Thoracic aorta (tissue), 2 donors: ENCODE measurements at regions not wholly inside any gene's neighbourhood (a gene's known extent, or its start where the extent isn't known, plus 50 kb on each side); places are given as distances from the start of the nearest gene placed in this dataset.

Experiments used
- ATAC-seq: fragments of 150-250 bp; one replicate; pipeline ENCODE4 v1.8.0; 2017; ENCODE audit warnings: low read depth; ENCODE audit not compliant: insufficient number of reproducible peaks, low FRiP score
- DNase-seq: peaks from one replicate; pipeline ENCODE4 v3.0.0-alpha.2; 2020; ENCODE audit warnings: low spot score
- H3K27ac ChIP-seq, 2 donors: fragments of 200-600 bp; sonication (generic); 1 replicate in 1 of 2; 2 replicates in 1 of 2; pipeline ENCODE4 v1.5.1; 2016; ENCODE audit warnings: mild to moderate bottlenecking in 2 of 2, moderate library complexity in 2 of 2
- H3K27me3 ChIP-seq: fragments of 200-600 bp; sonication (generic); replicated peaks from 2 replicates; pipeline ENCODE4 v1.6.0; 2016; ENCODE audit warnings: mild to moderate bottlenecking; ENCODE audit not compliant: insufficient read depth
- H3K36me3 ChIP-seq: fragments of 200-600 bp; sonication (generic); one replicate; pipeline ENCODE4 v1.5.1; 2016
- H3K4me1 ChIP-seq, 2 donors: fragments of 200-600 bp; sonication (generic); 1 replicate in 1 of 2; 2 replicates in 1 of 2; pipeline versions ENCODE4 v1.5.1 to v1.6.0; 2016; ENCODE audit warnings: low read depth in 2 of 2, mild to moderate bottlenecking in 1 of 2; ENCODE audit not compliant: control insufficient read depth in 1 of 2
- H3K4me3 ChIP-seq: fragments of 200-600 bp; sonication (generic); 2 replicates; pipeline ENCODE4 v1.5.1; 2016; ENCODE audit warnings: mild to moderate bottlenecking
- H3K9me3 ChIP-seq: fragments of 200-600 bp; sonication (generic); 2 replicates; pipeline ENCODE4 v1.5.1; 2016
- CTCF ChIP-seq: fragments of 200-600 bp; sonication (generic); IDR thresholded peaks from one replicate; pipeline ENCODE4 v1.5.1; 2019; ENCODE audit warnings: antibody characterized with exemption

DNA sequence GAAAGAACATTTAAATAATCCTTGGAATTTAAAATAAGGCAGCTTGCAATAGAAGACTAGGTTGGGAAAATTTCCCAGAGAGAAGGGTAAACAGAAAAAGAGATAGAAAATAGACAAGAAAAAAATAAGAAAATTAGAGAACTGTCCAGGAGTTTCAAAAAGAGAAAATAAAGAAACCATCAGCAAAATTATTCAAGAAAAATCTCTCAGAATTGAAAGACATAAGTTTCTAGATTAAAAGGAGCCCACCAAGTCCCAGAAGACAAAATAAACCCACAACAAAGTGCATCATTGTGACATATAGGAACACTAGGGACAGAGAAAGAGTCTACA lies 88.6 kb upstream of the CDYL start:
- H3K9me3 ChIP-seq = no peaks in the 10 kb centered on the region
- H3K4me1 ChIP-seq = no peaks in the 10 kb centered on the region
- H3K4me3 ChIP-seq = no peak overlapping the region
- no peaks in the 10 kb centered on the region for H3K36me3 ChIP-seq
- H3K27me3 ChIP-seq = no peaks in the 10 kb centered on the region
- no peak overlapping the region for H3K27ac ChIP-seq
- DNase-seq (no peak), ATAC-seq (no peak)
- TF ChIP-seq CTCF = no peak

DNA sequence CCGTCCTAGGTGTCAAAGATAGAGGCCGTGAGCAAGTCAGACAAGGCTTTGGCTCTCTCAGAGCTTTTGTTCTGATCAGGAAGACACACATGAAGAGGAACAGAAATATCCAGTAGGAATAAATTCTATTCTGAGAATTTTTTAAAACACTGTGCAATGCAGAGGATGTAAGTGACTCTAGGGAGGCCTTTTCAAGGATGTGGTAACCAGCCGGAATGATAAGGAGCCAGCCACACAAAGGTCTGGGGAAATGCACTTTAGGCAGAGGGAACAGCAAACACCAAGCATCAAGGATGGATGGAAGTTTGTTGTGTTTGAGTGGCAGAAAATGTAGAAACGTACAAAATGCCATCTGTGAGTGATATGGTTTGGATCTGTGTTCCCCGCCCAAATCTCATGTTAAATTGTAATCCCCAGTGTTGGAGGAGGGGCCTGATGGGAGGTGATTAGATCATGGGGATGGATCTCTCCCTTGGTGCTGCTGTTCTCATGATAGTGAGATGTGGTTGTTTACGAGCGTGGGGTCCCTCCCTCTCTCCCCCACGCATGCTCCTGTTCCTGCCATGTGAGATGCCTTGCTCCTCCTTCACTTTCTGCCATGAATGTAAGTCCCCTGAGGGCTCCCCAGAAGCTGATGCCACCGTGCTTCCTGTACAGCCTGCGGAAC lies 93.6 kb upstream of the CDYL start:
- no peaks in the 10 kb centered on the region for H3K27me3 ChIP-seq
- ATAC-seq = no peak
- no peaks in the 10 kb centered on the region for H3K9me3 ChIP-seq
- H3K4me1 ChIP-seq = no peaks in the 10 kb centered on the region
- no peak overlapping the region for H3K4me3 ChIP-seq
- H3K27ac ChIP-seq = no peak overlapping the region
- DNase-seq = no peak
- H3K36me3 ChIP-seq = no peaks in the 10 kb centered on the region
- no peak for TF ChIP-seq CTCF

DNA sequence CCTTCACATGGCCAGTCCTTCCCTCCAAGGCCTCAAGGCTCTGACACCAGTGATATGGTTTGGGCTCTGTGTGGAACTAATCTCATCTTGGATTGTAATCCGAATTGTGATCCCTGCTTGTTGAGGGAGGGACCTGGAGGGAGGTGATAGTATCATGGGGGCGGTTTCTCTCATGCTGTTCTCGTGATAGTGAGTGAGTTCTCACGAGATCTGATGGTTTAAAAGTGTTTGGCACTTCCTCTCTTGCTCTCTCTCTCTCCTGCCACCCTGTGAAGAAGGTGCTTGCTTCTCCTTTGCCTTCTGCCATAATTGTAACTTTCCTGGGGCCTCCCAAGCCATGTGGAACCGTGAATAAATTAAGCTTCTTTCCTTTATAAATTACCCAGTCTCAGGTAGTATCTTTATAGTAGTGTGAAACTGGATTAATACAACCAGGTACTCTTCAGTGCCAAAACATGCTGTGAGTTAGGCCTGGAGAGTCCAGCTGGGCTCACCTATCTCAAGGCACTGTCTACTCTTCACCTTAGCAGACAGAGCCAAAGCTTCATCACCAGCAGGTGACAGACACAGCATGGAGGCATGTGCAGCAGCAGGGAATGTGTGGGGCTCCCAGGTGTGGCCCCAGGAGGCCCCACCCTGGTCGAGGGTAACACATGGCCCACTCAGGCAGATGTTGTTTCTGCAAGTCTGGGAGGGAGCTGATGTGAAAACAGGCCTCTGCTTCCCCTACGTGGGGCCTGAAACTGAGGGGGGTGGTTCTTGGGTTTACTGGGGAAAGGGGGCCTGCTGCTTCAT lies 97.5 kb upstream of the CDYL start:
- Histone ChIP-seq H3K4me3 (no peak overlapping the region), H3K9me3 (no peaks in the 10 kb centered on the region), H3K27me3 (no peaks in the 10 kb centered on the region), H3K27ac (no peak overlapping the region), H3K36me3 (no peaks in the 10 kb centered on the region), H3K4me1 (no peaks in the 10 kb centered on the region)
- DNase-seq (no peak), ATAC-seq (no peak)
- no peak for TF ChIP-seq CTCF

DNA sequence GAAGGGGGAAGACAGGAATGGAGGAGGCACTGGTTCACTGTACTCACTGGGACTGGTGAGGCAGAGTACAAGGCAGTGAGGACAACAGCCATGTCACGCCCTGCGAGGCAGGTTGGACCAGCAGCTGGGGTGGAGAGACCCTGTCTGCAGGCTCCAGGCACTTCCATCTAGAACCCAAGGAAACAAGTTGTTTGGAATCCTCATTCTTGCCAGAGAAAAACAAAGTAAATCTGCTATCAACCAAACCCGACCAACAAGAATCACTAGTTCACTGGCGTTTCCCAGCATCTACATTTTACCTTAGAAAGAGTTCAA lies 98.5 kb upstream of the CDYL start:
- Histone ChIP-seq H3K36me3 (no peaks in the 10 kb centered on the region), H3K27ac (no peak overlapping the region), H3K9me3 (no peaks in the 10 kb centered on the region), H3K4me1 (peaks cover 0 to 9% of the 10 kb centered on the region in 2 donors), H3K4me3 (no peak overlapping the region), H3K27me3 (no peaks in the 10 kb centered on the region)
- no peak for ATAC-seq
- no peak for TF ChIP-seq CTCF
- DNase-seq = no peak

- Histone ChIP-seq H3K9me3 (no peaks in the 10 kb centered on the region), H3K4me3 (no peak overlapping the region), H3K27me3 (no peaks in the 10 kb centered on the region), H3K36me3 (no peaks in the 10 kb centered on the region), H3K27ac (no peak overlapping the region), H3K4me1 (peaks cover 4 to 14% of the 10 kb centered on the region in 2 donors)
- ATAC-seq (no peak), DNase-seq (no peak)
- no peak for TF ChIP-seq CTCF
Measured at GRCh38 chr6:4677011-4677750, 99.0 kb upstream of the CDYL start.
